HepG2 (cell line): ENCODE measurements at regions not wholly inside any gene's neighbourhood (a gene's known extent, or its start where the extent isn't known, plus 50 kb on each side); places are given as distances from the start of the nearest gene placed in this dataset.
A peak's percentile ranks its signal among the peaks of the same experiment; 100 is the strongest.

Experiments used
- ATAC-seq: fragments of 200-7000 bp; cut with Tn5 transposase; 3 replicates; pipeline ENCODE4 v1.9.1; 2020; ENCODE audit warnings: mild to moderate bottlenecking, moderate library complexity
- BruUV-seq: library from RNA; stranded (reverse); fragments of 400-500 nt; replicated peaks from 2 replicates; lab custom pipeline; 2021; lab: Mats Ljungman, UMichigan
- CTCF ChIA-PET: fragments of 300-600 bp; formaldehyde crosslinking; extraction: SDS; loops from one replicate; lab custom pipeline; 2021; ENCODE audit warnings: low total read pairs, inconsistent platforms, low intra/inter-chr PET ratio; lab: Yijun Ruan, JAX
- POLR2A ChIA-PET: fragments of 350-600 bp; sonication (Branson Sonifier 250); formaldehyde crosslinking; loops from one replicate; lab custom pipeline; 2020; ENCODE audit warnings: antibody characterized with exemption, inconsistent platforms; lab: Yijun Ruan, JAX
- DNase-seq: peaks from one replicate; pipeline ENCODE4 v3.0.0-alpha.2; 2015; ENCODE audit warnings: low spot score
- FAIRE-seq: peaks from 3 replicates; lab custom pipeline; 2011; peaks lifted over from hg19 to GRCh38; lab: Jason Lieb, UNC
- H2AFZ ChIP-seq: one replicate; pipeline ENCODE4 v1.6.1; 2011; ENCODE audit warnings: low read length, inconsistent platforms
- H3K27ac ChIP-seq: fragments of 300-600 bp; 3 replicates; pipeline ENCODE4 v1.8.0; 2011; ENCODE audit warnings: mixed run types, mild to moderate bottlenecking, mixed read lengths, low read length, inconsistent platforms; ENCODE audit not compliant: insufficient read depth; ENCODE audit errors: extremely low read length
- H3K27me3 ChIP-seq, 2 experiments: fragments of 200-600 bp in 1 of 2; 2 replicates in 1 of 2; 3 replicates in 1 of 2; pipeline versions ENCODE4 v1.6.0 to v1.8.0; 2011; ENCODE audit warnings: low read length in 2 of 2, mild to moderate bottlenecking in 2 of 2, moderate library complexity in 2 of 2, inconsistent platforms in 1 of 2; ENCODE audit not compliant: insufficient read depth in 2 of 2, control insufficient read depth in 1 of 2
- H3K36me3 ChIP-seq, 2 experiments: fragments of 200-600 bp in 1 of 2; replicated peaks in 1 of 2; 2 replicates in 1 of 2; 3 replicates in 1 of 2; pipeline versions ENCODE4 v1.5.1 to v1.8.0; 2011; ENCODE audit warnings: low read length in 2 of 2, inconsistent platforms in 1 of 2; ENCODE audit not compliant: insufficient read depth in 2 of 2, control insufficient read depth in 1 of 2
- H3K4me1 ChIP-seq: 2 replicates; pipeline ENCODE4 v1.5.1; 2012; ENCODE audit warnings: low read length, inconsistent platforms; ENCODE audit not compliant: insufficient read depth
- H3K4me2 ChIP-seq: 2 replicates; pipeline ENCODE4 v1.6.0; 2011; ENCODE audit warnings: low read depth, low read length, inconsistent platforms
- H3K4me3 ChIP-seq, 3 experiments: fragments of 200-600 bp in 1 of 3; sonication (generic), shearing (Covaris generic) in 1 of 3; replicated peaks in 1 of 3; 2 replicates each; pipeline ENCODE4 v1.5.1; 2011 to 2016; ENCODE audit warnings: low read length in 3 of 3, inconsistent platforms in 2 of 3, low read depth in 2 of 3, mild to moderate bottlenecking in 2 of 3, control low read depth in 1 of 3, mixed read lengths in 1 of 3; ENCODE audit not compliant: insufficient read depth in 1 of 3
- H3K79me2 ChIP-seq: one replicate; pipeline ENCODE4 v1.6.1; 2011; ENCODE audit warnings: low read length, inconsistent platforms; ENCODE audit not compliant: insufficient read depth
- H3K9ac ChIP-seq: 2 replicates; pipeline ENCODE4 v1.6.0; 2011; ENCODE audit warnings: mild to moderate bottlenecking, low read depth, low read length, inconsistent platforms; ENCODE audit not compliant: insufficient read depth
- H3K9me3 ChIP-seq: 2 replicates; pipeline ENCODE4 v1.5.1; 2012; ENCODE audit warnings: mild to moderate bottlenecking, low read length
- H4K20me1 ChIP-seq: 2 replicates; pipeline ENCODE4 v1.6.0; 2011; ENCODE audit warnings: inconsistent platforms, mild to moderate bottlenecking, low read length, moderate library complexity; ENCODE audit not compliant: insufficient read depth
- FLYWCH1 ChIP-seq: sonication (generic); formaldehyde crosslinking; IDR thresholded peaks from 2 replicates; pipeline ENCODE4 v1.8.1; 2023; ENCODE audit warnings: mild to moderate bottlenecking, missing genetic modification reagents
- HMG20B ChIP-seq: conservative IDR thresholded peaks from 2 replicates; pipeline ENCODE4 v1.6.1; 2016; ENCODE audit warnings: missing genetic modification reagents, missing compliant biosample characterization
- KDM1A ChIP-seq: IDR thresholded peaks from 2 replicates; pipeline ENCODE4 v1.6.1; 2016; ENCODE audit warnings: missing compliant biosample characterization
- MYC ChIP-seq: sonication (generic); formaldehyde crosslinking; IDR thresholded peaks from 2 replicates; pipeline ENCODE4 v1.9.0; 2021; ENCODE audit warnings: missing genetic modification reagents, borderline replicate concordance
- NONO ChIP-seq, 2 experiments: fragments of 450-650 bp in 1 of 2; sonication (generic) in 1 of 2; formaldehyde crosslinking in 1 of 2; IDR thresholded peaks in 1 of 2; conservative IDR thresholded peaks in 1 of 2; 2 replicates each; pipeline versions ENCODE4 v1.6.1 to v1.8.0; 2017 to 2022; ENCODE audit warnings: mild to moderate bottlenecking in 1 of 2, missing genetic modification reagents in 1 of 2, moderate library complexity in 1 of 2
- TAF15 ChIP-seq: fragments of 200-400 bp; formaldehyde crosslinking; IDR thresholded peaks from one replicate; pipeline ENCODE4 v1.6.1; 2018; ENCODE audit warnings: mild to moderate bottlenecking, low read depth, low read length; ENCODE audit not compliant: poor library complexity, severe bottlenecking
- YEATS2 ChIP-seq: sonication (generic); formaldehyde crosslinking; IDR thresholded peaks from 2 replicates; pipeline ENCODE4 v1.4.0; 2020; ENCODE audit warnings: missing genetic modification reagents, borderline replicate concordance
- ZBTB21 ChIP-seq: sonication (generic); formaldehyde crosslinking; IDR thresholded peaks from 2 replicates; pipeline ENCODE4 v1.4.0; 2020; ENCODE audit warnings: missing genetic modification reagents
- ZNF274 ChIP-seq: sonication (generic); formaldehyde crosslinking; IDR thresholded peaks from 2 replicates; pipeline ENCODE4 v1.5.1; 2020; ENCODE audit warnings: mild to moderate bottlenecking, missing genetic modification reagents
- ZNF451 ChIP-seq: sonication (generic); formaldehyde crosslinking; IDR thresholded peaks from 2 replicates; pipeline ENCODE4 v1.5.0; 2020; ENCODE audit warnings: mild to moderate bottlenecking, missing genetic modification reagents
- WGBS: methylation state at CpG from one replicate; pipeline ENCODE4 v1.1.6; 2017; ENCODE audit warnings: low lambda C conversion rate; 5-methylcytosine and 5-hydroxymethylcytosine counted together
- in situ Hi-C: cut with HindIII; loops from 2 replicates; pipeline ENCODE4 v1.10.0; 2017; ENCODE audit warnings: low pct_unique_long_range_greater_than_20kb; ENCODE audit not compliant: extremely low pct_ligation_motif_present
- intact Hi-C: fragments of 100-400 bp; cut with micrococcal nuclease; formaldehyde crosslinking; loops from one replicate; pipeline ENCODE4 v1.10.0; 2022; ENCODE audit not compliant: unreplicated experiment
- TF ChIP-seq, protein P1 (sequence below): sonication (generic); formaldehyde crosslinking; IDR thresholded peaks from 2 replicates; pipeline ENCODE4 v1.4.0; 2020; ENCODE audit warnings: missing genetic modification reagents, borderline replicate concordance
- TF ChIP-seq, protein P2 (sequence below), 2 experiments: IDR thresholded peaks; 2 replicates each; pipeline ENCODE4 v1.6.1; 2011 to 2012; ENCODE audit warnings: low read length in 2 of 2, borderline replicate concordance in 1 of 2, low read depth in 1 of 2, mild to moderate bottlenecking in 1 of 2, moderate library complexity in 1 of 2
- TF ChIP-seq, protein P3 (sequence below), 2 experiments: fragments of 450-650 bp in 1 of 2; sonication (generic) in 1 of 2; formaldehyde crosslinking; IDR thresholded peaks; 2 replicates each; pipeline versions ENCODE4 v1.5.0 to v1.8.0; 2020 to 2022; ENCODE audit warnings: mild to moderate bottlenecking in 1 of 2, missing genetic modification reagents in 1 of 2

DNA sequence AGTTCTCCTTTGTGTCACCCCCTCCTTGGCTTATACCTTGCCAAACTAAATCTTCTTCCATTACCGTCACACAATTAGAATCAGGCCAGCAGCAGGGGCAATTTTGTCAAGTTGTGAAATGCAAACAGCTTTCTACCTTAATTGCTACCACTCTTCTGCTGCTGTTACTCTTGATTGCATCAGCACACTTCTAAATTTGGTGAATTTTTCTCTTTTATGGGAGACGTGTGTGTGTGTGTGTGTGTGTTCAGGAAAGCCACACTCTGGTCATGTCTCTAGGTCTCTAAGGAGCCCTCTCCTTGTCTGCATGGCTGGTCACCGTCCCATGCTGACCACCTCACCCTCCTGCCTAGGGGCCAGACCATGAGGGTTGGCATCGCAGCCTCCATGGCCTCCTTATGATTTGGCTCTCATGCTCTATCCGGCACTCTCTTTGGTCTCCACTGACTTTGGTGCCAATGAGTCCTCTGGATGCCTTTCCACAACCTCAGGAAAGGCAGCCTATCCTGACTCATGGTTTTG, 87.7 kb downstream of the GATA6 start:
- intact Hi-C loops: no loop called here
- CTCF ChIA-PET: no interaction called here
- in situ Hi-C loops: no loop called here

DNA sequence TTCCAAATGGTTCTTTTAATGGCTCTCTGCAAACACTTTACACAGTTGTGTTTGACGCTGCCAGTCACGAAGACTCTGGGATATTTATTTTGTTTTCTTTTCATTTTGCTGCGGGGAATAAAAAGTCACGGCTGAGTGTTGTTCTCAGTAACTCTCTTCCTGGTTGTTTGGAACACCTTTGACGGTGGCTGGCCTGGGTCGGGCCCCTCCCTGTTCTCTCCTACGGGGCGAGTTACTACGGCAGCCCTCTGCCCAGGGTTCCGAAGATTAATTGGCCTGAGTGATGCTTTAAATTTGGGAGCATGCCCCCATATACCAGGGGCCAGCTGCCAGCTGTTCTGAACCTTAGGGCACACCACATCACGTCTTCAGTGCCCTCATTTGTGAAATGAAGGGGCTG, 84.7 kb downstream of the GATA6 start:
- WGBS: 63% methylated on average over 11 of the region's 11 CpGs
- Histone ChIP-seq H3K9ac (no peak overlapping the region), H3K36me3 (no peaks in the 10 kb centered on the region), H3K4me2 (no peak overlapping the region), H3K27me3 (peaks cover 0 to 8% of the 10 kb centered on the region in 2 experiments; a peak in 1 of 5 replicates), H3K27ac (no peak overlapping the region), H3K4me1 (no peaks in the 10 kb centered on the region), H3K79me2 (no peaks in the 10 kb centered on the region), H3K4me3 (no peak overlapping the region), H3K9me3 (no peaks in the 10 kb centered on the region), H4K20me1 (no peaks in the 10 kb centered on the region), H2AFZ (no peak overlapping the region)
- no peak for DNase-seq
- intact Hi-C loops: no loop called here
- ChIA-PET CTCF (no interaction called here), POLR2A (no interaction called here)
- in situ Hi-C loops: no loop called here
- no TSS peak for BruUV-seq
- FAIRE-seq: no peak
- ATAC-seq: no peak
- TF ChIP-seq YEATS2 (no peak), HMG20B (CRISPR knock-in tag) (no peak), ZNF274 (no peak), ZNF451 (CRISPR knock-in tag) (no peak), NONO (IDR thresholded peaks at IDR 0.05) (no peak), NONO (CRISPR knock-in tag; conservative IDR thresholded peaks at IDR 0.05) (no peak), TAF15 (no peak), FLYWCH1 (no peak), KDM1A (CRISPR knock-in tag) (no peak)
- TF ChIP-seq, protein P1, sequence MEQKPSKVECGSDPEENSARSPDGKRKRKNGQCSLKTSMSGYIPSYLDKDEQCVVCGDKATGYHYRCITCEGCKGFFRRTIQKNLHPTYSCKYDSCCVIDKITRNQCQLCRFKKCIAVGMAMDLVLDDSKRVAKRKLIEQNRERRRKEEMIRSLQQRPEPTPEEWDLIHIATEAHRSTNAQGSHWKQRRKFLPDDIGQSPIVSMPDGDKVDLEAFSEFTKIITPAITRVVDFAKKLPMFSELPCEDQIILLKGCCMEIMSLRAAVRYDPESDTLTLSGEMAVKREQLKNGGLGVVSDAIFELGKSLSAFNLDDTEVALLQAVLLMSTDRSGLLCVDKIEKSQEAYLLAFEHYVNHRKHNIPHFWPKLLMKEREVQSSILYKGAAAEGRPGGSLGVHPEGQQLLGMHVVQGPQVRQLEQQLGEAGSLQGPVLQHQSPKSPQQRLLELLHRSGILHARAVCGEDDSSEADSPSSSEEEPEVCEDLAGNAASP (CRISPR knock-in tag): no peak
- TF ChIP-seq, protein P2, sequence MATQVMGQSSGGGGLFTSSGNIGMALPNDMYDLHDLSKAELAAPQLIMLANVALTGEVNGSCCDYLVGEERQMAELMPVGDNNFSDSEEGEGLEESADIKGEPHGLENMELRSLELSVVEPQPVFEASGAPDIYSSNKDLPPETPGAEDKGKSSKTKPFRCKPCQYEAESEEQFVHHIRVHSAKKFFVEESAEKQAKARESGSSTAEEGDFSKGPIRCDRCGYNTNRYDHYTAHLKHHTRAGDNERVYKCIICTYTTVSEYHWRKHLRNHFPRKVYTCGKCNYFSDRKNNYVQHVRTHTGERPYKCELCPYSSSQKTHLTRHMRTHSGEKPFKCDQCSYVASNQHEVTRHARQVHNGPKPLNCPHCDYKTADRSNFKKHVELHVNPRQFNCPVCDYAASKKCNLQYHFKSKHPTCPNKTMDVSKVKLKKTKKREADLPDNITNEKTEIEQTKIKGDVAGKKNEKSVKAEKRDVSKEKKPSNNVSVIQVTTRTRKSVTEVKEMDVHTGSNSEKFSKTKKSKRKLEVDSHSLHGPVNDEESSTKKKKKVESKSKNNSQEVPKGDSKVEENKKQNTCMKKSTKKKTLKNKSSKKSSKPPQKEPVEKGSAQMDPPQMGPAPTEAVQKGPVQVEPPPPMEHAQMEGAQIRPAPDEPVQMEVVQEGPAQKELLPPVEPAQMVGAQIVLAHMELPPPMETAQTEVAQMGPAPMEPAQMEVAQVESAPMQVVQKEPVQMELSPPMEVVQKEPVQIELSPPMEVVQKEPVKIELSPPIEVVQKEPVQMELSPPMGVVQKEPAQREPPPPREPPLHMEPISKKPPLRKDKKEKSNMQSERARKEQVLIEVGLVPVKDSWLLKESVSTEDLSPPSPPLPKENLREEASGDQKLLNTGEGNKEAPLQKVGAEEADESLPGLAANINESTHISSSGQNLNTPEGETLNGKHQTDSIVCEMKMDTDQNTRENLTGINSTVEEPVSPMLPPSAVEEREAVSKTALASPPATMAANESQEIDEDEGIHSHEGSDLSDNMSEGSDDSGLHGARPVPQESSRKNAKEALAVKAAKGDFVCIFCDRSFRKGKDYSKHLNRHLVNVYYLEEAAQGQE (IDR thresholded peaks at IDR 0.05; ENCODE audit: borderline replicate concordance in 1 of 2, low read depth in 1 of 2, low read length in 2 of 2): no peak

More for the DNA sequence above, 87.7 kb downstream of the GATA6 start:
- H3K79me2 ChIP-seq: no peaks in the 10 kb centered on the region
- no peak for DNase-seq
- H3K36me3 ChIP-seq: no peaks in the 10 kb centered on the region
- no TSS peak for BruUV-seq
- 42% methylated on average over 5 of the region's 5 CpGs for WGBS
- no peak overlapping the region for H3K4me2 ChIP-seq
- FAIRE-seq: no peak
- H3K27me3 ChIP-seq: no peaks in the 10 kb centered on the region
- H3K9me3 ChIP-seq: no peaks in the 10 kb centered on the region
- no peak overlapping the region for H3K9ac ChIP-seq
- H2AFZ ChIP-seq: no peak overlapping the region
- H3K4me3 ChIP-seq: no peak overlapping the region
- no peak overlapping the region for H3K27ac ChIP-seq
- no peaks in the 10 kb centered on the region for H4K20me1 ChIP-seq
- POLR2A ChIA-PET: no interaction called here
- no peak for ATAC-seq
- TF ChIP-seq ZBTB21 (CRISPR knock-in tag): no peak
- TF ChIP-seq MYC: no peak
- TF ChIP-seq, protein P3, sequence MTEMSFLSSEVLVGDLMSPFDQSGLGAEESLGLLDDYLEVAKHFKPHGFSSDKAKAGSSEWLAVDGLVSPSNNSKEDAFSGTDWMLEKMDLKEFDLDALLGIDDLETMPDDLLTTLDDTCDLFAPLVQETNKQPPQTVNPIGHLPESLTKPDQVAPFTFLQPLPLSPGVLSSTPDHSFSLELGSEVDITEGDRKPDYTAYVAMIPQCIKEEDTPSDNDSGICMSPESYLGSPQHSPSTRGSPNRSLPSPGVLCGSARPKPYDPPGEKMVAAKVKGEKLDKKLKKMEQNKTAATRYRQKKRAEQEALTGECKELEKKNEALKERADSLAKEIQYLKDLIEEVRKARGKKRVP (CRISPR knock-in tag; IDR thresholded peaks at IDR 0.05): peak in 1 of 2 experiments; percentile 22; a peak in 1 of 4 replicates
- TF ChIP-seq, all 625 proteins: peak for 1
- no peaks in the 10 kb centered on the region for H3K4me1 ChIP-seq
